DMS53 treated with DMSO at 0.1 percent for 48 hours (cell line): ENCODE measurements at regions not wholly inside any gene's neighbourhood (a gene's known extent, or its start where the extent isn't known, plus 50 kb on each side); places are given as distances from the start of the nearest gene placed in this dataset.

Experiments used
- DNase-seq: peaks from one replicate; lab custom pipeline; 2025; ENCODE audit not compliant: unreplicated experiment; lab: John Stamatoyannopoulos, UW

GRCh38 chr11:134529212-134530096 lies 117.4 kb upstream of the B3GAT1 start:
- DNase-seq: no peak

DNA sequence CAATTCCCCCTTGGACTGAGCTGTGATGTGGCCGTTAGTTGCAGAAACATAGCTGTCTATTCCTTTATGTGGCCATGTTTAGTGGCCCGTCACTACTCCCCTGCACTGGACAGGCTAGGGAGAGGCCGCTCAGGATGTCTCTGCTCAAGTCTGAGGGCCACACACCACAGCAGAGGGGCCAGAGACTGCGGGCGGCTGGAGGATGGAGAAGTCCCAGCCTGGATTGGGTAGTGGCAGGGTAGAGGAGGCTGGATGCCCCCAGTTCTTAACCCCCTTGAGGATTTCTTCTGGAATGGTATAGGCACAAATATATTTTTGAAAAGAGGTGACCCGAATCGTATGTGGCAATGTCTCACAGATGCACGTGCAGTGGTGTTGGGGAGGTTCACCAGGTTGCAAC lies 116.4 kb upstream of the B3GAT1 start:
- no peak for DNase-seq

DNA sequence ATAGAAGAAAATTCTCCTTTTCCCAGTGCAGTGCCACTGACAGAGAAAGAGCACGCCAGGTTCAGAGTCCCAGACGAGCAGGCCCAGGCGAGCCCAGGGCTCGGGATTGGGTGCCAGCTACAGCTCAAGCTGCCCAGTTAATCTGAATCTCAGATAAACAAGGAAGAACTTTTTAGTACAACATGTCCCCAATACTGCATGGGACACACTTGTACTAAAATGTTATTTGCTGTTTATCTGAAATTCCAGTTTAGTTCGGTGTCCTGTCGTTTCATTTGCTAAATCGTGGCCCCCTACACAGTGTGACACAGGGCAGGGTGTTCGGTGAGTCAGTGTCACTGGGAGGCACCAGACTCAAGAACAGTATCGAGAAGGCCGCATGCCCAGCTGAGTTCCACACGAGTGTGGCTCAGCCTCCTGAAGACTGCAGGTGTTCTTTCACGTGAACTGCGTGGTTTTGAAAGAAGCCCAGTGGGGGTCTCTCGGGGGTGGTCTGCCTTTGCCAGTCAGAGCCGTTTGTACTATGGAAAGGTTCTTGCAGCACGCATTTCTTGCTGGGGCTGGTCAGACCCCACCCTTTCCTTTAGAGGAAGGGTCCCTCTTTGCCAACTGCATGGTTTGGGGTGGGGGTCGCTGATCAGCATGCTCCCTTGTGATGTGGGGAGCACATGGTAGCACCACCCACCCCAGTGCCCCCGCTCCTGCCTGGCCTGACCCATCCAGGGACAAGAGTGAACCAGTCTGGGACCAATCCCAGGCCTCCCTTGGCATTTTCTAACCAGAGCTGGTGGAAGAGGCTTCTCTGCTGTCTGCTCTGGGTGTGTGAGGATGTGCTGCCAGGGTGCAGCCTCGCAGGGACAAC lies 115.6 kb upstream of the B3GAT1 start:
- no peak for DNase-seq

DNA sequence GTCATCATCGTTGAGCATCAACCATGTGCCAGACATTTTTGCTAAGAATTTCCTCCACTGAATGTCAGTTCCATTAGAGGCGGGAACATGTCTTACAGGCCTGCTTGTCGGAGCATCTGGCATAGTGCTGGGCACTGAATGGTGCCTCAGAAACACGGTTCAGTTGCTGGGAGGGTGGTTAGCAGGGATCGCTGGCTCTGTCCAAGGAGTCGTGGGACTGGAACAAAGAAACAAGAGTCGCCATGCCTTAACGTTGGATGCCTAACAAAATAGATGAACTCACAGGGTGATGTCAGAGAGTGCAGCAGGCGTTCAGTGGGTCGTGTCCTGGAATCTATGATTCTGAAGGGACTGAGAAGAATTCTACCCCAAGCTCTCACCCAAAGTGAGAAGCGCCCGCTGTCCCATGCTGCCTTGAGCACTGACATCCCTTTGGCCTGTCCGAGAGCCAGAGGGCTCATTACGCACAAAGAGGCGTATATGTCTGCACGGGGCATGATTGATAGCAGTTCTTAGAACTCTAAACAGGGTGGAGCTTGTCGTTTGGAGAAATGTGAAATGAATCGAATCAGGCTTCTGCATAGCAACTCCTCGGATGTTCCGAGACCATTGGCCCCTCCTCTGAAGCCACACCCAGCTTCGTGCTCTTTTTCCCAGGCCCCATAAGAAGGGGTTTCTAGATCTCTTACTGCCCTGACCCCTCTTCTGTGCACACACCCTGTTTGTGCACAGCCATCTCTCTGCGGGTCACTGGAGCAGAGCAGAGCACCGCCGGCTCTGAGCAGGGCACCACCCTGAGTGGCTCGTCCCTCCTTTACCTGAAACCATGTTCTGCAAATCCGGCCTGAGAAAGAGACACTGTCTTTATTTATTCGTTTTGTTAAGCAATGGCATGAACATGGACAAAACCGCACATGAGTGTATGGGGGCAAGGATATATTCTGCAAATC lies 113.1 kb upstream of the B3GAT1 start:
- DNase-seq: no peak

GRCh38 chr11:134524201-134524600 lies 112.2 kb upstream of the B3GAT1 start:
- no peak for DNase-seq

DNA sequence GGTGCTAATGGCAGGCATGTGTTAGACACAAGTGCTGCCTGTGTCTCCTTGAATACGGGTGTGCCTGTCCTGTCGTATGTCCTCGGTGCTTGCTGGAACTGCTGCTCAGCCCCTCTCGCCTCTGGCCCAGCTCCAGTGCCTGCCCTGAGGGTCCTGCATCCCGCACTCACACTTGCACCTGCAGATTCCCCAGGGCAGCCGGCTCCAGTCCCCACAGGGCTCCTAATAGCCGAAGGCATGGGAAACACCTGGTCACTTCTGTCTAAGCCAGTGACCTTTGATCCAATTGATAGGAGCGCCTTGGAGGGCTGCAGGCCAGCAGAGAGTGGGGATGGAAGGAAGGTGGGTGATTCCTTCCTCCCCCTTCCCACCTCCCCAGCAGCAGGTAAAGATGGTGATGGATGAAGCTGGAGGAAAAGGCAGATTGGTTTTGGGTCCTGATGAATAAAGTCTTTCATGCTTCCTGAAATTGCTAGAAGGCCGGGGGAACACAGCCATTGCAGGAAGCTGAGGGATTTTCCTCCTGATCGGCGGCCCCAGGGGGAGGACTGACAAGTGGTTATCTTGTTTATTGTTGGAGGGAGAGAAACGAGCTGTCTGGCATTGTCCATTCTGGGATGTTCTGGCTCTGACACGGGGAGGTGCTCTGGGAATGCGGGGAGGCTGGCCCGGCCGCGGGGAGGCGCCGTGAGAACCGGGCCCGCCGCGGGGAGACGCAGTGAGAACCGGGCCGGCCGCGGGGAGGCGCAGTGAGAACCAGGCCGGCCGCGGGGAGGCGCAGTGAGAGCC lies 110.9 kb upstream of the B3GAT1 start:
- no peak for DNase-seq

DNA sequence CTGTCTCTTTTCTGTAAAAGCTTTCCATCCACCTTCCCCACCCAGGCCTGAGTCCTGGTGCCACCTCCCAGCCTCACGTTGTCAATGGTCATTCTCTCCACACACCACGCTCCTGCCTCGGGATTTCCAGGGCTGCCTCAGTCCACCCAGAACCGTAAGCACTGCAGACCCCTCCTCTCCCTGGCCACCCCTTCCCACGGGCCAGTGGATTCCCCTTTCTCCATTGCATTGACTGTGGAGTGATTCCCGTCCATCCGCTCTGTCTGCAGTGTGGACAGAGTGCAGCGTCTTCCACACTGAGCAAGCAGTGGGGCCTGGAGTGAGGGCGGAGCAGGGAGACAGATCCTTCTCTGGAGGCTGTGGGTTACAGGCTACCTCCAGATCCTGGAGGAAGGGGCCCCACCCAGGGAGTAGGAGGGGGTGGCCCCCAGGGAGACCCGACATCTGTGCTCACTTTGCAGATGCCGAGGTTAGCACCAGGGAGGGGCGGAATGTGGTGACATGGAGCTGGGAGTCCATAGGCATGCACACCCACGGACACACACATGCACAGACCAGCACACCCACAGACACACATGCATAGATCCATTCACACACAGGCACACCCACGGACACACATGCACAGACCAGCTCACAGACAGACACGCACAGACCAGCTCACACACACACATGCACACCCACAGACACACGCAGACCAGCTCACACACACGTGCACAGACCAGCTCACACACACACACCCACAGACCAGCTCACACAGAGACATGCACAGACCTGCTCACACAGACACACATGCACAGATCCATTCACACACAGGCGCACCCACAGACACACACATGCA lies 109.6 kb upstream of the B3GAT1 start:
- DNase-seq: no peak

- DNase-seq: no peak
Measured at GRCh38 chr11:134521001-134521400, 109.0 kb upstream of the B3GAT1 start.

GRCh38 chr11:134519788-134520187 lies 107.7 kb upstream of the B3GAT1 start:
- no peak for DNase-seq

DNA sequence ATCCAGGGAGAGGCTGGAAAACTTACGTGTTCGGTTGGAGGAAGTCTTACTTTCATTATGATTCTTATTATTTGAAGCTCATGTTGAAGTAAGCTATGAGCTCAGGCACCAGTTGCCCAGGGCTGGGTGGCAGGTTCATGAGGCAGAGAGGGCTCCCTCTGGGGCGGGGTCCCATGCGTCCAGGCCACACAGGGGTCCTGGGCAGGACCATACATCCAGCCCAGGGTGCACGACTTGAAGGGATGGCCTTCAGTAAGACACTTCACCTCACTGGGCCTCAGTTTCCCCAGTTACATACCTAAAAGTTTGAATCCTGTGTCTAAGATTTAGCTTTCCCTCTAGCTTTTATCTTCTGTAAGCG lies 107.3 kb upstream of the B3GAT1 start:
- no peak for DNase-seq

GRCh38 chr11:134518616-134519389 lies 106.8 kb upstream of the B3GAT1 start:
- no peak for DNase-seq

DNA sequence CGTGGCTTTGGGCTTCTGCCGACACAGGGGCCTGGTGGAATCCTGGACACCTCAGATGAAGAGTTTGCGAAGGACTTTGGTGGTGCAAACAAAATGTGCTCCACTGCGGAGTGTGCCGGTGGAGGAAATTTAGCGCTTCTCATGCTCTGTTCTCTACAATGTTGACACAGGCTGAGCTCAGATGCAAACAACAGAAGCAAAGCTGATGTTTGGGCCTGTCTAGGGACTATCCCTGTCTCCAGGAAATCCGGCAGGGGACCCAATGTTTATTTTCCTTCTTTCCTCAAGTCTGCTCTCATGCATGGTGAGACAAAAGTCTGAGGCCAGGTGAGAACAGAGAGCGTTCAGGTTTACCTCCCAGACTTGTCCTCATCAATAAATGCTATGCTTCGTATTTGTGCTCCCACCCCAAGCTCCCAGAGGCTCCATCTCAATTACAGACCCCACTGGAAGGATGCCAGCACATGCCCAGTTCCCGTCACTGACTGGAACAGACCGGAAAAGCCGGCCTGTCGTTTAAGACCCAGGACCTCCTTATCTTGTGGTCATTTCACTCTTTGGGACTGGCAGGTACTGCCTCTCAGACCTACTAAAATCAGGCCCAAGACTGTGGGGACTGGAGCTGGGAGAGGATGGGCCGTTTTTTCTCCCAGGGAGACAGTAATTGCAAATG lies 105.7 kb upstream of the B3GAT1 start:
- peak; percentile 85 for DNase-seq

GRCh38 chr11:134517115-134517514 lies 105.1 kb upstream of the B3GAT1 start:
- no peak for DNase-seq

GRCh38 chr11:134516529-134516928 lies 104.5 kb upstream of the B3GAT1 start:
- DNase-seq: peak; percentile 5

GRCh38 chr11:134515081-134515960 lies 103.3 kb upstream of the B3GAT1 start:
- DNase-seq: no peak

- DNase-seq: no peak
Measured at GRCh38 chr11:134514354-134514951, 102.4 kb upstream of the B3GAT1 start.
